ENCODE measurements at regions not wholly inside any gene's neighbourhood (a gene's known extent, or its start where the extent isn't known, plus 50 kb on each side); places are given as distances from the start of the nearest gene placed in this dataset.
A peak's percentile ranks its signal among the peaks of the same experiment; 100 is the strongest.
"Not testable (repeated sequence)": the region's sequence is repeated elsewhere in the genome, so short reads cannot be mapped to it uniquely, and the experiment has no call there.

DNA sequence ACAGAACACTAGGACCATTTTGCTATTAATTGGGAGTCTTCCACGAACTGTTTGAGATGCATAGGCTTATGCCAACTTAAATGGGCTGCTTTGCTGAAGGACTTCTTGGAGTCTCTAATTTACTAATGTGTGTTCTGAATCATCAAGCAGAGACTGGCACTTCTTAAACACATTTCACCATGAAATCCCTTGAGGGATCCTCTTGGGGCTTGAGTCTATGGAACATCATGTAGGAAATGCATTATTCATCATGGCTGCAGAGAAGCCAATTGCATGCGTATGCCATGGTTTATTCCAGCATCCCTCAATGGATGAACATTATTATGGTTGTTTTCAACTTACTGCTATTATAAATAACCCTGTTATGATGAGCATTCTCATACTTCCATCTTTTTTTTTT is 73.4 kb downstream of the FGD2 start:
- peak; percentile 71 for DNase-seq (ENCODE audit: low read depth)
- TF ChIP-seq, protein P1, sequence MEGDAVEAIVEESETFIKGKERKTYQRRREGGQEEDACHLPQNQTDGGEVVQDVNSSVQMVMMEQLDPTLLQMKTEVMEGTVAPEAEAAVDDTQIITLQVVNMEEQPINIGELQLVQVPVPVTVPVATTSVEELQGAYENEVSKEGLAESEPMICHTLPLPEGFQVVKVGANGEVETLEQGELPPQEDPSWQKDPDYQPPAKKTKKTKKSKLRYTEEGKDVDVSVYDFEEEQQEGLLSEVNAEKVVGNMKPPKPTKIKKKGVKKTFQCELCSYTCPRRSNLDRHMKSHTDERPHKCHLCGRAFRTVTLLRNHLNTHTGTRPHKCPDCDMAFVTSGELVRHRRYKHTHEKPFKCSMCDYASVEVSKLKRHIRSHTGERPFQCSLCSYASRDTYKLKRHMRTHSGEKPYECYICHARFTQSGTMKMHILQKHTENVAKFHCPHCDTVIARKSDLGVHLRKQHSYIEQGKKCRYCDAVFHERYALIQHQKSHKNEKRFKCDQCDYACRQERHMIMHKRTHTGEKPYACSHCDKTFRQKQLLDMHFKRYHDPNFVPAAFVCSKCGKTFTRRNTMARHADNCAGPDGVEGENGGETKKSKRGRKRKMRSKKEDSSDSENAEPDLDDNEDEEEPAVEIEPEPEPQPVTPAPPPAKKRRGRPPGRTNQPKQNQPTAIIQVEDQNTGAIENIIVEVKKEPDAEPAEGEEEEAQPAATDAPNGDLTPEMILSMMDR (conservative IDR thresholded peaks at IDR 0.05; ENCODE audit: control insufficient read depth, insufficient read depth, low read depth, low read length): no peak
- H3K4me3 ChIP-seq (ENCODE audit: control insufficient read depth, low read depth, low read length): no peak overlapping the region

DNA sequence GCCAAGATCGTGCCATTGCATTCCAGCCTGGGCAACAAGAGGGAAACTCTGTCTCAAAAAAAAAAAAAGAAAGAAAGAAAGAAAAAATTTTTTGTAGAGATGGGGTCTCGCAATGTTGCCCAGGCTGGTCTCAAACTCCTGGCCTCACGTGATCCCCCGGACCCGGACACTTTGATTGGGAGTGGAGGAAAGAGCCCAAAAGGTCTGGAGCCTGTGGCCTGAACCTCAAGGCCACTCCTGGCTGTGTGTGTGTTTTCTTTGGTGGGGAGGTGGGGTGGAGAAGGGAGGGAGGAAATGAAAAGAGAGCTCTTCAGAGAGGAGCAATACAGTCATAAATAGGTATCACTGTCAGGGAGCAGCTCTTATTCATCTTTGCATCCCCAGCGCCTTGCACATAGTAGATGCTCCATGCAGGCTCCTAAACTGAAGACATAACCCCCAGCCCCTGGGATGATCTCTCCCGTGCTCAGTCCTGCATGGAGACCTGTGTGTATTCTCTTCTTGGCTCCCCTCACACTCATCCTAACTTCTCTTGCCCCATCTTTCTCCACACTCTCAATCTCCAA is 75.7 kb downstream of the FGD2 start:
- no peak overlapping the region for H3K4me3 ChIP-seq (ENCODE audit: control insufficient read depth, low read depth, low read length)
- no peak for DNase-seq (ENCODE audit: low read depth)
- TF ChIP-seq, protein P1 (conservative IDR thresholded peaks at IDR 0.05; ENCODE audit: control insufficient read depth, insufficient read depth, low read depth, low read length): no peak

DNA sequence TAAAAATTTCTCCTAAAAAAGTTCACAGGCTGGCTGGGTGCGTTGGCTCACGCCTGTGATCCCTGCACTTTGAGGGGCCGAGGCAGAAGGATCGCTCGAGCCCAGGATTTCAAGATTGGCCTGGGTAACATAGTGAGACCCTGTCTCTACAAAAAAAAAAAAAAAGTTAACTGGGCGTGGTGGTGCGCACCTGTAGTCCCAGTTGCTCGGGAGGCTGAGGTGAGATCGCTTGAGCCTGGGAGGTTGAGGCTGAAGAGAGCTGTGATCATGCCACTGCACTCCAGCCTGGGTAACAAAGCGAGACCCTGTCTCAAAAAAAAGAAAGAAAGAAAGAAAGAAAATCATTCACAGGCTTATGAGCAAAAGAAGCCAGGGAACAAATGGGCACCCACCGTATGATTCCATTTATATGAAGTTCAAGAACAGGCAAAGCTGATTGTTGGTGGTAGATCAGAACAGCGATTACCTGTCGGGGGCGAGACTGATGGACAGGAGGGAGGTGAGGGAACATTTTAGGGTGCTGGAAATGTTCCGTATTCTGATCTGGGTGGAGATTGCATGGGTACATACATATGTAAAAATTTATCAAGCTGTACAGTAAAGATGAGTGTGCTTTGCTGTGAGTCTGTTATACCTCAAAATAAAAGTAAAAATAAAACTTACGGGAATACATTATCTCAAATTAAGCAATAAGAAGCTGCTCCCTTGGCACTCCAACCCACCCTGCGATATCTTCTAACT is 77.1 kb downstream of the FGD2 start:
- H3K4me3 ChIP-seq (ENCODE audit: control insufficient read depth, low read depth, low read length): no peak overlapping the region
- no peak for DNase-seq (ENCODE audit: low read depth)

DNA sequence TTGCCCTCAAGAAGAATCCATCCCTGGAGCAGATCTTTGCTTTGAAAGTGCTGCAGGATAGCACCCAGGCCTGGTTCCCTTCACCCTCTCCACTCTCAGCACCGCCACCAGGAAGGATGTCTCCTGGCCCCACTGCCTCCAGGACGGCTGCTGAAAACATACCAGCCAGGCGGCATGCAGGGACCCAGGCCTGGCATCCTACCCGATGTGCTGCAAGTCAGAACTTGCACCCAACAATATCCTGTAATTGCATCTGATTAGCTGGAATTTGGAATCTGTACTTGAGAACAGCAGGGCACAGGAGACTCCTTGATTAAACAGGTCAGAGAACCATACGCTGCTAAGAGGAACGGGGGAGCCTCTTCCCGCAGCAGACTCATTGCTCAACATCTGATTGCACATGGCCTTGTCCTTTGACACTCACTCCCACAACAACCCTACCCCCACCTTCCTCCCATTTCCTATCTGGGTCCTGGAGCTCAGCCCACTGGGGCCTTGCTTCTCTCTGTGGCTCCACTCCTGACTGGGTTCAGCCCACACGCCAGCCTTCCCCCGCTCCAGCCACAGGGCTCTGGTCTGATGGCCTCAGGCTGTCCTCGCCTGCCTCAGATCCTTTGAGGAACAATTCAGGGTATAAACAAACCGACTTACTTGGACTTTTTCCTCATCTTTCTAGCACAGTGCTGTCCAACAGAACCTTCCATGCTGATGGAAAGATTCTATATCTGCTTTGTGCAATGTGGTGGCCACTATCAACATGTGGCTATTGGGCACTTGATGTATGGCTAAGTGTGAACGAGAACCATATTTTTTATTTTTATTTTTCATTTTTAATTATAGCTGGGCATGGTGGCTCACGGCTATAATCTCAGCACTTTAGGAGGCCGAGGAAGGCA is 78.0 kb downstream of the FGD2 start:
- H3K4me3 ChIP-seq (ENCODE audit: control insufficient read depth, low read depth, low read length): no peak overlapping the region
- TF ChIP-seq, protein P1 (conservative IDR thresholded peaks at IDR 0.05; ENCODE audit: control insufficient read depth, insufficient read depth, low read depth, low read length): no peak
- peak; percentile 84 for DNase-seq (ENCODE audit: low read depth)

More for the DNA sequence above, 77.1 kb downstream of the FGD2 start:
- TF ChIP-seq, protein P1 (conservative IDR thresholded peaks at IDR 0.05; ENCODE audit: control insufficient read depth, insufficient read depth, low read depth, low read length): no peak

DNA sequence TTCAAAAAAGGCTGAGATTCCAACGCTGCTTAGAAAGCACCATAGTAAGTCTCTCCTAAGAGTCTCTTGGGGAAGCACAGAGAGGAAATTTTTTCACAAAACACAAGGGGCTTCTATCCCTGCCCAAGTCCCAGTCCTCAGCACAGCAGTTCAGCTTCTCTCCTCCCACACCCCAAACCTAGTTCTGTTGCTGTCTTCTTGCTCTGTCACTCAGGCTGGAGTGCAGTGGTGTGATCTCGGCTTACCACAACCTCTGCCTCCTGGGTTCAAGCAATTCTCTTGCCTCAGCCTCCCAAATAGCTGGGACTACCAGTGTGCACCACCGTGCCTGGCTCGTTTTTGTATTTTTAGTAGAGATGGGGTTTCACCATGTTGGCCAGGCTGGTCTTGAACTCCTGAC is 79.2 kb downstream of the FGD2 start:
- DNase-seq (ENCODE audit: low read depth); H3K4me3 ChIP-seq (ENCODE audit: control insufficient read depth, low read depth, low read length): not testable (repeated sequence)

DNA sequence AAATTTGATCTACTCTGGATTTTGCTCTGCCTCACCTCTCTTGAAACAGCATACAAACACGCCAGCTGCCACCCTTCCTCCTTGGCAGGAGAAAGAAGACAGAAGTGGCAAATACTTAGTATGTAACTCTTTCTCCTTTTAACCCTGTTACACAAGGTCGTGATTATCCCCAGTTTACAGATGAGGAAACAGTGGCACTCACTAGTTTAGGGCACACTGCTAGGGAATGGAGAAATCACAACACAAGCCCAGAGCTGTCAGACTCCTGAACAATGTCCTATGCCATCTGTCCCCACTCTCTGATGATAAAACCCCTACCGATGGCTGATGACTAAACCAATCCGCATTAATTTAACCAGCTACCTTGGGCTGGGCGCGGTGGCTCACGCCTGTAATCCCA is 79.7 kb downstream of the FGD2 start:
- TF ChIP-seq, protein P1 (conservative IDR thresholded peaks at IDR 0.05; ENCODE audit: control insufficient read depth, insufficient read depth, low read depth, low read length): no peak
- DNase-seq (ENCODE audit: low read depth): no peak
- no peak overlapping the region for H3K4me3 ChIP-seq (ENCODE audit: control insufficient read depth, low read depth, low read length)

DNA sequence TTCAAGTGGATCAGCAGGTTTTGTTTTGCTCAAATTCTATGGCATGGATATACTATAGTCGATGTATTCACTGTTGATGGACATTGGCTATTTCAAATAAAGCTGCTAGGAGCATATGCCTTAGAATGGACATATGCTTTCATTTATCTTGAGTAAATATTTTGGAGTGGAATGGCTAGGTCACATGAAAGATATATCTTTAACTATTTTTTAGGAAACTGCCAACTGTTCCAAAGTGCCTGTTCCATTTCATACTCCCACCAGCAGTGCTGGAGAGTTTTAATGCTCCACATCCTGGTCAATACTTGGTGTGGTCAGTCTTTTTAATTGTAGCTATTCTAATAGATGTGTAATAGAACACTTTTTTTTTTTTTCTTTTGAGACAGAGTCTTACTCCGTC is 81.1 kb upstream of the PIM1 start:
- H3K4me3 ChIP-seq (ENCODE audit: control insufficient read depth, low read depth, low read length): no peak overlapping the region
- TF ChIP-seq, protein P1 (conservative IDR thresholded peaks at IDR 0.05; ENCODE audit: control insufficient read depth, insufficient read depth, low read depth, low read length): no peak
- peak; percentile 70 for DNase-seq (ENCODE audit: low read depth)

All from fibroblast of mammary gland (primary cell).